Epithelial cell of esophagus (primary cell): ENCODE measurements at regions not wholly inside any gene's neighbourhood (a gene's known extent, or its start where the extent isn't known, plus 50 kb on each side); places are given as distances from the start of the nearest gene placed in this dataset.

Experiments used
- DNase-seq: peaks from one replicate; pipeline ENCODE4 v3.0.0; 2010; ENCODE audit warnings: low read depth
- H3K4me3 ChIP-seq: 2 replicates; pipeline ENCODE4 v1.5.1; 2011; ENCODE audit warnings: mild to moderate bottlenecking, low read length, control low read depth
- TF ChIP-seq, protein P1 (sequence below): IDR thresholded peaks from 2 replicates; pipeline ENCODE4 v1.5.1; 2011; ENCODE audit warnings: low read depth, mild to moderate bottlenecking, low read length, control low read depth, inconsistent platforms; ENCODE audit not compliant: insufficient read depth; ENCODE audit errors: missing control alignments

DNA sequence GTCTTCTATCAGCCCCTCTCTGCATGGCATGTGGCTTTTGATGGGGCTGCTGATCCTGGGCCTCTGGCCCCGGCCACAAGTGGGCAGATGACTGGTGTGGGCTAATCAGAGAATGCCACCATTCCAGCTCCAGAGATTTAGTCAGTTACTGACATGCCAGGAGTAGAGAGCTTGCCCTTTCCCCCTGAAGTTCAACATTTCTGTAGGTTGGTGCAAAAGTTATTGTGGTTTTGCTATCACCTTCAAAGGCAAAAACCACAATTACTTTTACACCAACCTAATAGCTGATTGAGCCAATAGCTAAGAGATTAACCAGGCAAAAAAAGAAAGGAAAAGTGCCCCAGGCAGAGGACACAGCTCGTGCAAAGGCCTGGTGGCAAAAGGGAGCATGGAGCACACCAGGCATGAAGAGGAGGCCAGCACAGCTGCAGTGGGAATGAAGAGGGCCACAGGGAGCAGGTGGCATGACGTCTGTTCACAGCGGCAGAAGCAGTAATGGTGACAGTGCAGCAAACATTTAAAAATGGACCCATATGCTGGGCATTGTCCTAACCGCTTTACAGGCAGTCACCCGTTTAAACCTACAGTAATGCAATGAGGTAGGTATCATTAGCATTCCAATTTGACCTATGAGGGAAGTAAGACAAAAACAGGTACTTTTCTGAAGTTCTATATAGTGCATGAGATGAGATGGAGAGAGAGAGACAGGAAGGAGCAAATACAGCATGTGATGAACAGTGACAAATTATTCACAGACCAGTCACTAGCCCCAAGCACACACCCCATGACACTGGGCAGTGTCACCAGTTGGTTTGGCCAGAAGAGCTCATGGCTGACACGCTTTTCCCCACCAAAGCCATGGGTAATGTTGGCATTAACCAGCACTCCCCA lies 373.0 kb upstream of the PROK2 start:
- H3K4me3 ChIP-seq = no peak overlapping the region
- TF ChIP-seq, protein P1, sequence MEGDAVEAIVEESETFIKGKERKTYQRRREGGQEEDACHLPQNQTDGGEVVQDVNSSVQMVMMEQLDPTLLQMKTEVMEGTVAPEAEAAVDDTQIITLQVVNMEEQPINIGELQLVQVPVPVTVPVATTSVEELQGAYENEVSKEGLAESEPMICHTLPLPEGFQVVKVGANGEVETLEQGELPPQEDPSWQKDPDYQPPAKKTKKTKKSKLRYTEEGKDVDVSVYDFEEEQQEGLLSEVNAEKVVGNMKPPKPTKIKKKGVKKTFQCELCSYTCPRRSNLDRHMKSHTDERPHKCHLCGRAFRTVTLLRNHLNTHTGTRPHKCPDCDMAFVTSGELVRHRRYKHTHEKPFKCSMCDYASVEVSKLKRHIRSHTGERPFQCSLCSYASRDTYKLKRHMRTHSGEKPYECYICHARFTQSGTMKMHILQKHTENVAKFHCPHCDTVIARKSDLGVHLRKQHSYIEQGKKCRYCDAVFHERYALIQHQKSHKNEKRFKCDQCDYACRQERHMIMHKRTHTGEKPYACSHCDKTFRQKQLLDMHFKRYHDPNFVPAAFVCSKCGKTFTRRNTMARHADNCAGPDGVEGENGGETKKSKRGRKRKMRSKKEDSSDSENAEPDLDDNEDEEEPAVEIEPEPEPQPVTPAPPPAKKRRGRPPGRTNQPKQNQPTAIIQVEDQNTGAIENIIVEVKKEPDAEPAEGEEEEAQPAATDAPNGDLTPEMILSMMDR = no peak
- DNase-seq = no peak

DNA sequence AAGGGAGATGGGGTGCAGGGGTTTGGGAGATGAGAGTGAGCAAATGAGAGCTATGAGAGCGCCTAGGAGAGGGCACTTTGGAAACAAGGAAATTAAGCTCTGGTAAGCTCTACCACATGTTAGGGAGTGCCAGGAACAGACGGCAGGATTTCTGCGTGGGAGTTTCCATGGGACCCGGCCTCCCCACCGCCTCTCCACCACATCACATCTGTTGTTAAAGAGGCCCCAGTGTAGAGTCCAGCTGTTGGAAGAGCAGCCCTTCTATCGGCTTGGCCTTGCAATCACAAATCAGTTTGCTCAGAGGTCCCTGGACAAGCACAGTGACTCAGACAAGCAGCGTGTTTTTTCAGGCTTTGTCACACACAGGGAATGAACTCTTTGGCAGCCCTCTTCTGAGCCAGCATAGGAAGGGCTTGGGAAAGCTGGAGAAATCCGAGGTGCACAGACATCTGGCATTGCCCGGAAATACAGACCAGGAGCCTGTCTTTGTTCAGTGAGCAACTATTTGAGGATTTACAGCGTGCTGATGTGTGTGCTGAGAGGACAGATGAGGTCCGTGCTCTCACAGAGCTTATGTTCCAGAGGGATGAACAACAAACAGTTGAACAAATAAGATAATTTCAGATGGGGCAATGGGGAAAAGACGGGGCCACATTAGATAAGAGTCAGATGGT lies 370.6 kb upstream of the PROK2 start:
- DNase-seq = peak; percentile 50
- TF ChIP-seq, protein P1 = no peak
- no peak overlapping the region for H3K4me3 ChIP-seq

DNA sequence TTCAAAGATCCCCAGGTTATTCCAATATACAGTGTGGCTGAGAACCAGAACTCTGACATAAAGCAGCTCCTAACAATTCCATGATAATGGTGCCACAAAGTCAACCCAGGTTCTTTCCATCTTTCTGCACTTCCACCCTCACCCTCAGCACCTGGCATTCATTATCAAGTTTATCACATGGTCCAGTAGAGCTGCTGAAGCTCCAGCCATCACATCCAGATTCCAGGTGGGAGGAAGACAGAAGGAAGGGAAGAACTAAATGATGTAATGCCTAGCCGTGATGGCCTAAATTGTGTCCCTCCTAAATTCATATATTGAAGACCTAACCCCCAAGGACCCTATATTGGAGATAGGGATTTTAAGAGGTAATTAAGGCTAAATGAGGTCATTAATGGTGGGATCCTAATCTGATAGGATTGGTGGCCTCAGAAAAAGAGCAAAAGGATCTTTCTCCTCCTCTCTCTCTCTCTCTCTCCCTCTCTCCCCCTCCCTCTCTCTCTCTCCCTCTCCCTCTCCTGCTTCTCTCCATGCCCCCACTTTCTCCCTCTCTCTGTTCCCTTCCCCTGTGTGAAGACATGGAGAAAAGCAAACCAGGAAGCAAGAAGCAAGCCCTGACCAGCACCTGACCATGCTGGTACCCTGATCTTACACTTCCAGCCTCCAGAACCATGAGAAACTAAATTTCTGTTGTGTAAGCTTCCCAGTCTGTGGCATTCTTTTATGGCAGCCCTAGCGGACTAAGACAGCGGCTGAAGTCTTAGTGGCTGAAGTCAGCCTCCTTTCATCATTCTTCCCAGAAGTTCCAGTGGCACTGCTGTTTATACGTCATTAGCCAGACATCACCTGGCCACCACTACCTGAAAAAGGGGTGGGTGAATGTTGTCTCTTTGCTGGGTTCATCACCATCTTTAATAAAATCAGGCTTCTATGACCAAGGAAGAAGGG lies 369.7 kb upstream of the PROK2 start:
- DNase-seq = no peak
- TF ChIP-seq, protein P1 = no peak
- H3K4me3 ChIP-seq = no peak overlapping the region

DNA sequence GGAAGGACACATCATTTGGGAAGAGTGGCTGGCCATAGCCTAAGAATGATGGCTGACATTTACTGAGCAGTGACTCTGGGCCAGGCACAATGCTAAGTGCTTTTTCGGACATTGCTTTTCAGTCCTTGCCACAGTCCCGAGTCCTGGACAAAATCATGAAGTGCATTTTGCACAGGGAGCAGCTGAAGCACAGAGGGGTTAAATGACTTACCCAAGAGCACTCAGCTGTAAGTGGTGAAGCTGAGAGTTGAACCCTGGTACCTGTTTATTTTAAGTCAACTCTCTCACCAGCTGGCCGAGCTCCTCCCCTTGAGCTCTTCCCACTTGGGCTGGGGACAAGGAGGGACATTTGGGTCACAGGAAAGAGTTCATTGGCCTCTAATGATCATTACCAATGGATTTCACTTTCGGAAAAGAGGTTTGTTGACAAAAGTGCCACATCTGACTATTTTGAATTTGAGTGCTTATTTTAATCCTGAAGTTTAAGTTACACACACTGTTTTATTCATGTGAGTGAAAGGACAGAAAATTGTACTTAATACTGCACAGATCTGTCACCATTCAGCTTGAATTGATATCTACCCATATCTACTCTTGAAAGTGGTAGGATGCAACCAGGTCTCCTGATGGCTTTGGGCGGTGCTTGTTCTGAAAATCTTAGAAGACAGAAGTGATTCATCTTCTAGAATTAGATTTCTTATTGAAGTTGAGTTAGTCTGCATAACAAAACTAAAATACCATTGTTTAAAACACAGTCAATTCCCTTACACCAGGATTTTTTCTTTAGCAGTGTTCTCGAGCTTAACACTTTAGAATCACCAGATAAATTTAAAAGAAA lies 368.7 kb upstream of the PROK2 start:
- no peak for DNase-seq
- H3K4me3 ChIP-seq = no peak overlapping the region
- TF ChIP-seq, protein P1 = no peak

DNA sequence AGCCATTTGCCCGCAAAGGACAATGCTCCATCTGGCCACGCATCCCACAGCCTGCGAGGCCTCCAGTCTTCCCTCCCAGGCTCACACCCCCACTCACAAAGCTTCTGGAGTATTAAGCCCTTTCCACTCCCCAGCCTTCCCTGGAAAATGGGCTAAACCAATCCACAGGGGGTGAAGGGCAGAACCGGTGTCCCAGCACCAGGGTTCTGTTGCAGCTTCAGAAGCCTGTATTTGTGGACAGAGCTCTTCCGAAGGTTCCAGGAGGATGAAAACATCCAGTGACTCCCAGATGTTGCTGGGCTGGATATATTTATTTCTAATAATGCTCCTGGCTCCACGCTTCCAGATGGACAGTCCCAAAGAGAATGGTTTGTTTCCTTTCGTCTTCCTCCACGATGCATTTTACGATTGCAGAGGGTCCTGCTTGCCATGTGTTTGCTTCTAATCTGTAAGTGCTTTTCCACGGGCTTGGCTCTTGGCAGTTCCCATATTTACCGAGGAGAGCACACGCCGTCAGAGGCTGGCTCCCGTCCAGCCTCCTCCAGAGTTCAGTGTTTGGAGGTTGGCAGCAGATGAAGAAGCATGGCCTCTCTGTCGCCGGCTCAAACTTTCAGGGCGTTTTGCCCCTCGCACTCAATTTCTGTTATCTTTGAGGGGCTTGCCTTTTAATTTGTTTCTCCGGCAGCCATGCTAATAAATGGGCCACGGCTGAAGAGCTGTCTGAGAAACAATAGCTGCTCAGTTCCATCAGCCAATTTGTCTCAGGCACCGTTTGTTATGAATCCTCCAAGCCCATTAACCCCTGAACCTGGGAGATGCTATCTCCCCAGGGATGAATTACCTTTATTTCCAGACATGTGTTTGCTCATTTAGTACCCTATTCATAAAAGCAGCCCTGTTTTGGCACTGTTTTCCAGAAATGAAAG lies 367.9 kb upstream of the PROK2 start:
- TF ChIP-seq, protein P1 = no peak
- H3K4me3 ChIP-seq = no peak overlapping the region
- DNase-seq = peak; percentile 23
